HG03521 (cell line): ENCODE measurements at regions not wholly inside any gene's neighbourhood (a gene's known extent, or its start where the extent isn't known, plus 50 kb on each side); places are given as distances from the start of the nearest gene placed in this dataset.

Experiments used
- ATAC-seq: cut with Tn5 transposase; IDR thresholded peaks from one replicate; pipeline ENCODE4 v1.9.1; 2021; ENCODE audit warnings: mild to moderate bottlenecking, moderate library complexity; ENCODE audit not compliant: unreplicated experiment

- ATAC-seq = no peak
Measured at GRCh38 chr5:115413651-115414050, 117.2 kb upstream of the CCDC112 start.

- no peak for ATAC-seq
Measured at GRCh38 chr5:115409094-115409493, 112.6 kb upstream of the CCDC112 start.

GRCh38 chr5:115402822-115403577 is 106.5 kb upstream of the CCDC112 start:
- ATAC-seq = no peak

GRCh38 chr5:115402092-115402491 is 105.6 kb upstream of the CCDC112 start:
- ATAC-seq = no peak

- ATAC-seq = no peak
Measured at GRCh38 chr5:115398719-115399118, 102.3 kb upstream of the CCDC112 start.

GRCh38 chr5:115396688-115397087 is 100.2 kb upstream of the CCDC112 start:
- ATAC-seq = no peak

GRCh38 chr5:115396081-115396480 is 99.6 kb upstream of the CCDC112 start:
- no peak for ATAC-seq

- no peak for ATAC-seq
Measured at GRCh38 chr5:115394531-115394930, 98.1 kb upstream of the CCDC112 start.

GRCh38 chr5:115393239-115393638 is 96.8 kb upstream of the CCDC112 start:
- ATAC-seq = no peak

- no peak for ATAC-seq
Measured at GRCh38 chr5:115392611-115393010, 96.2 kb upstream of the CCDC112 start.

GRCh38 chr5:115391780-115392179 is 95.3 kb upstream of the CCDC112 start:
- ATAC-seq = no peak

GRCh38 chr5:115389799-115390382 is 93.4 kb upstream of the CCDC112 start:
- ATAC-seq = no peak

- no peak for ATAC-seq
Measured at GRCh38 chr5:115389034-115389798, 92.8 kb upstream of the CCDC112 start.

- no peak for ATAC-seq
Measured at GRCh38 chr5:115388240-115388639, 91.8 kb upstream of the CCDC112 start.

- ATAC-seq = no peak
Measured at GRCh38 chr5:115387816-115388215, 91.4 kb upstream of the CCDC112 start.

GRCh38 chr5:115386657-115387056 is 90.2 kb upstream of the CCDC112 start:
- ATAC-seq = no peak

GRCh38 chr5:115384587-115385375 is 88.3 kb upstream of the CCDC112 start:
- no peak for ATAC-seq

GRCh38 chr5:115382989-115383388 is 86.5 kb upstream of the CCDC112 start:
- no peak for ATAC-seq

GRCh38 chr5:115381911-115382662 is 85.6 kb upstream of the CCDC112 start:
- ATAC-seq = no peak

GRCh38 chr5:115379622-115380344 is 83.3 kb upstream of the CCDC112 start:
- ATAC-seq = no peak
